ENCODE measurements at regions not wholly inside any gene's neighbourhood (a gene's known extent, or its start where the extent isn't known, plus 50 kb on each side); places are given as distances from the start of the nearest gene placed in this dataset.
"Not testable (repeated sequence)": the region's sequence is repeated elsewhere in the genome, so short reads cannot be mapped to it uniquely, and the experiment has no call there.

DNA sequence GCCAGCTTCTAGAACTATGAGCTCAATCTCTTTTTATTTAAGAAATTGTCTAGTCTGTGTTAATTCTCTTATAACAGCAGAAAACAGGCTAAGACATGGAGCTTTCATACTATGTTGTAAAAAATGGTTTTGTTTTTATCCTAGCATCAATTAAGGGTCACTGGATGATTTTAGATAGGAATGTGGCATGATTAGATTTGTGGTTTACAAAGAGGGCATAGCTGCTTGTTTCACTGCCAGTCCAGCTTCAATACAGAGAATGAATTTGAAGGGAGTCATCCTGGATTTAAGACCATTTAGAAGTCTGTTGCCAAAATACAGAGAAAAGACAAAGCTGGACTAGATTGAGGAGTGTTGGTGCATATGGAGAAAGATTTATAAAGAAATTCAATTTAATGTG is 532.6 kb upstream of the CCDC54 start:
- DNase-seq (ENCODE audit: low read depth, low spot score) = no peak

DNA sequence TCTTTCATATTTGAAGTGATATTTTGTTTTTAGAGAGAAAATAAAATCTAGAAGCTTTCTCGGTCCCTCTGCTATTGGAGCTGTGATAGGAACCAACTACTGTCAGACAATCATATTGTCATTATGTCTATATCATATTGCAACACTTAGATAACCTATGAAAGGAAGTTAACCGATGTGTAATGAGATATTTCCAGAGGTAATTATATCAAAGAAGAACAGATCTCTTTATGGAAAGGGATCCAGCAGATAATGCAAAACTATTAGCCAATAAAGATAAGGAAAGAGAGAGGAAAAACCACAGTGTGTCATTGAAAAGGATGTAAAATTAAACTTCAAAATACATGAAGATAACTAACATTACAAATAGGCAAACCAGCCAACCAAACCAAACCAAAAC is 529.1 kb upstream of the CCDC54 start:
- DNase-seq (ENCODE audit: low read depth, low spot score) = no peak

DNA sequence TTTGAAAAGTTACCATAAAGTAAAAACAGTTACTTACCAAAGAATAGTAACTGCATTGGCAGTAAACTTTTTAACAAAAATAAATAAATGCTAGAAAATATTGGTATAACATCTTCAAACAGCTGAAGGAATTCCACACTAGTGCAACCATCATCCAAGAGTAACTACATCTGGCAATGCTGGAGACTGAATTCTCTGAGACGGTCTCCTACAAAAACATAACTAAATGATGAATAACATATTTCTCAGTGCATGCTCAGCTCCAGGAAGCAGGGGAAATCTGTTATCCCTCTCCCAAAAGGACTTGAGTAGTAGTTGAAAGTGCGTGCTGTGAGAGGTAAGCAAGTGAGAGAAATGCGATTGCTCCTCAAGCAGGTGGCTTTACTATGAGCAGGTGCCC is 526.8 kb upstream of the CCDC54 start:
- DNase-seq (ENCODE audit: low read depth, low spot score) = no peak

DNA sequence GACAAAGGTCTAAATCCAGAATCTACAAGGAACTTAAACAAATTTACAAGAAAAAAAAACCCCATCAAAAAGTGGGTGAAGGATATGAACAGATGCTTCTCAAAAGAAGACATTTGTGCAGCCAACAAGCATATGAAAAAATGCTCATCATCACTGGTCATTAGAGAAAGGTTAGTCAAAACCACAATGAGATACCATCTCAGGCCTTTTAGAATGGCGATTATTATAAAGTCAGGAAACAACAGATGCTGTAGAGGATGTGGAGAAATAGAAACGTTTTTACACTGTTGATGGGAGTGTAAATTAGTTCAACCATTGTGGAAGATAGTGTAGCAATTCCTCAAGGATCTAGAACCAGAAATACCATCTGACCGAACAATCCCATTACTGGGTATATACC is 518.9 kb upstream of the CCDC54 start:
- not testable (repeated sequence) for DNase-seq (ENCODE audit: low read depth, low spot score)

DNA sequence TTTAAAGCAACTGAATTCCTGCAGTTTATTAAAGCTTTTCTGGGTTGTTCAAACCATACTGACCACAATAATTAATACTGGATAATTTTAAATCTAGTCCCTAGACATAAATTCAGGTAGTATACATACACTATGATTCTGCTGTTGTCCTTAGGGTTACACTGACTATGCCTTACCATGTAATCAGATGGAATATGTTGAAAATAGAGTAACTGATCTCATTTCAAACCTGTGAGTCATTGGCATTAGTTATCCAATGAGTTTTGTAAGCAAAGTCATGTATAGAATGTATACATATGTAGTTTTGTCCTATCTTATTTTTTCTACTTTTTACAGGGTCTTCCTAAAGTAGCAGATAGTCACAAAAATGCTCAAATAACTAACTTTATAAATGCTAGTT is 517.1 kb upstream of the CCDC54 start:
- DNase-seq (ENCODE audit: low read depth, low spot score) = no peak

DNA sequence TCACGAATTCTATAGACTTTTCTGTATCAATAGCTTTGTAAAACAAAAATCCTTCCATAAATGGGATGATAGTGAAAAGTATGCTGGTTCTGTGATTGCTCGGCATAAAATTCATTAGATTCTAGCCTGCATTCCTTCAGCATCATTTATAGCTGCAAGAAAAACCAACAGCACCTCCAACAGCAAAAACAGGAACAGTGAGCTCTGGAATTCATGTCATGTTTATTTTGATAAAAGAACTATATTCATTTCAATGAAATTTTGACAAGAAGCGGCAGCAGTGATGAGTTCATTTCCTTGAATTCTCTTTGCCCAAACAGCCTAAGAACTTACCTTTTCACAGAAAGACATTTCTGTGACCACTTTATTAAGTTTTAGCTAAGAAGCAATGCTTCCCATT is 515.2 kb upstream of the CCDC54 start:
- DNase-seq (ENCODE audit: low read depth, low spot score) = peak; percentile 47

DNA sequence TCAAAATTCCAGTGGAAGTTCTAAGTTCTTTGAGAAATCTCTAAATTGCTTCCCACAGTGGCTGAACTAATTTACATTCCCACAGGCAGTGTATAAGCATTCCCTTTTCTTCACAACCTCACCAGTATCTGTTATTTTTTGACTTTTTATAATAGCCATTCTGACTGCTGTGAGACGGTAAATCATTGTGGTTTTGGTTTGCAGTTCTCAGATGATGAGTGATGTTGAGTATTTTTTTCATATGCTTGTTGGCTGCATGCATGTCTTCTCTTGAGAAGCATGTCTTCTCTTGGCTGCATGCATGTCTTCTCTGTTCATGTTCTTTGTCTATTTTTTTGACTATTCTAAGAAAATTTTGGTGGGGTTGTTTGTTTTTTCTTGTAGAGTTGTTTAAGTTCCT is 499.6 kb upstream of the CCDC54 start:
- no peak for DNase-seq (ENCODE audit: low read depth, low spot score)

DNA sequence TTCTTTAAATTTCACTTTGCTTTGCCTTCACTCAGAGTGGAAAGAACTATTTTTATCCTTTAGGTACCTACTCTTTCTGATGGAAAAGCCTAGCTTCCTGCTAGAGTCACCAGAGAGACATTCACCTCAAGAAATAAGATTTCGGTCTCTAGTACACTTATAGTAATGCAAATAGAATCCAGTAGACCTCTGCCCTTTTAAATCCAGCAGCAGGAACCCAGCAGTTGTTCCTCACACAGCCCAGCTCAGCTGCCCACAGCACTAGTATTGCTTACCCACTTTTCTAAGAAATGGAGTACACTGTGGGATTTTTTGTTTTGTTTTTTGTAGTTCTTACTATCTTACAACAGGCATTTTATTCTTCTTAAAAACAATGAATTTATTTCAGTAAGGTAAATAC is 497.0 kb upstream of the CCDC54 start:
- DNase-seq (ENCODE audit: low read depth, low spot score) = no peak

DNA sequence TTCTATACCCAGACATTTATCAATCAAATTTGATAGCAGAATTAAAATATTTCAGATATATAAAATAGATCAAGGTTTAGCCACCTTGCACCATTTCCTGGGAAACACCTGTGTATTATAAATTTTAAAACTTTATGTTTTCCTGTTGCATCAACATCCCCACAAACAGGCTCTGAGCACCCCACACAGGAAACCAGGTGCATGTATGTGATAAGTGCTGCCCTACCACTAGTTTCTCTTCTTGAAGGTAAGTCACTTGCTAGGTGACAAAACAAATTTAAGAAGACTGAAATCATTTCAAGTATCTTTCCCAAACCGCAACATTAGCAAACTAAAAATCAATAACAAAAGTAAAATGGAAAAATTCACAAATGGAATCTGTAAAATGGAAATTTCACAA is 496.1 kb upstream of the CCDC54 start:
- DNase-seq (ENCODE audit: low read depth, low spot score) = no peak

DNA sequence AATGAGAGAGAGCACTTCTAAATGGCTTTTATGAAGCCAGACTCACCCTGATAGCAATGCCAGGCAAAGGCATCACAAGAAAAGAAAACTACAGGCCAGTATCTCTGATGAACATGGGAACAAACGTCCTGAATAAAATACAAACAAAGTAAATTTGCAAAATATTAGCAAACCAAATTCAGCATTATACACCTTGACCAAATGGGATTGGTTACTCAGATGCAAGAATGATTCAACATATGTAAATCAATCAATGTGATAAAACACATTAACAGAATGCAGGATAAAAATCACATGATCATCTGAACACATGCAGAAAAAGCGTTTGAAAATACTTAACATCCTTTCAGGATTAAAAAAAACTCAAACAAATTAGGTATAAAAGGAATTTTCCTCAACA is 494.9 kb upstream of the CCDC54 start:
- DNase-seq (ENCODE audit: low read depth, low spot score) = no peak

DNA sequence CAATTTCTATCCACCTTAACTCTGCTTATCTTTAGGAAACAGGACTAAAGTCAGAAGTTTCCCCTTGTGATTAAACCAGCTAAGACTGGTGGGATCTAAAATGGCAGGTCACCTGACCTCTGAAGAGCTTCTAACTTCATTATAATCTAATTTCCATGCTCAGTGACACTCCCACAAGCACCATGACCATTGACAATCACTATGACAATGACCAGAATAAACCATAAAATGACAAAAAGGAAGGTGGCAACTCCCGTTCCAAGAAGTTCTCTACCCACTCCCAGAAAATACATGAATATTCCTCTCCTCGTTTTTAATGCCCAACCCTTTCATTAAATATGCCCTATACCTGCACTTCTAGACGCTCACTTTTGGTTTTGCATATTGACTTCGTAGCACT is 471.2 kb upstream of the CCDC54 start:
- DNase-seq (ENCODE audit: low read depth, low spot score) = no peak

DNA sequence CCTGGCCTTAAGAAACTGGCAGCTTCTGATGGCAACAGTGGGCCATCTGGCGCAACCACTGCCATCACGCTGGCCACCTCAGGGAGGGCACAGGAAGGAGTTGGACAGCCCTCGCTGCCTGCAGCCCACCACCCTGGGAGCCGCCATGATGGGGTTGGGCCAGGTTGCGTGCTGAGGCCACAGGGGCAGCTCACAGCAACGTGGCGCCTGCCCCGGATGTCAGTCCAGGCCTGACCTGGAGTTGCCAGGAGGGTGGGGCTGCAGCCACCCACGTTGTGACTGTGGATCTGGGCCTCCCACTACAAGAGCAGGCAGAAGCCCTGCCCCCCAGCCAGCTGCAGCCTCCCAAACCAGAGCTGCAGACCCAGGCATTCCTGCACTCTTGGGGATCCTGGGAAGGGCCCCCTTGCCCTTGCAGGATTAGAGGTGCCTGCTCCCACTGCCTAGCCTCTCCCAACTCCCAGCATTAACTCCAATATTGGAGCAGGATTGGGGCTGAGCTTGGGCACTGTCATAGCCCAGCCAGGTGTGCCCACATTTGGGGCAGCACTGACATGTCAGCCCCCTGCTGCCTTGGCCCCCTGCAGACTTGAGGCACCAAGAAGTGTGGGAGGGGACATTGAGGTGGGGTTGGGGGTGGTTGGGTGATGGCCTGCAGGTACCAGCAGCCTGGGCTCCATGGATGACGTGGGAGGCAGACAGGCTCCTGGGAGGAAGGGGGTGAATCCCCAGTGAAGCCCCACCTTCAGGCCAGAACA is 468.9 kb upstream of the CCDC54 start:
- DNase-seq (ENCODE audit: low read depth, low spot score) = no peak

DNA sequence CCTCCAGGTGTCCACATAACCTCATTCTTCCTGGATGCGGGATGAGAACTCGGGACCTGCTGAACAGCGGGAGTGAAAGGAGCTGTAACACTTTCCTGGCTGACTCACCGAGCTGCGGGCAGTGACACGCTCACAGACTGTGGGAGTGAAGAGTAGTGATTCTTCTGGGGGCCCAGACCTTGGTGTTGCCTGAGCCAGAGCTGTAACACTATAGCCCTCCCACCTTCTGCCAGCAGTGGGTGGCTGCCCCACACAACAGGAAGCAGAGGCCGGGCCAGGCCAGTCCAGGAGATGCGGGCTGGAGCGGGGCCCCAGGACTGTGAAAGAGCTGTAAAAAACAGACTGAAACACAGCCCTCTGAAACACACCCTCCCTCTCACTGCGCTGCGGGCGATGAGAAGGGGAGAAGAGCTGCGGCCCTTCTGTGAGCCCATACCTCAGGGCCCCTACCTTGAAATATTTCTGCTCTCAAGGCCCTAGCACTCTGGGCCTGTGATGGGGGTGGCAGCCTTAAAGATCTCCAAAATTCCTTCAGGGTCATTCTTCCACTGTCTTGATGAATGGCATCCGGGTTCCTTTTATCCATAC is 464.0 kb upstream of the CCDC54 start:
- DNase-seq (ENCODE audit: low read depth, low spot score) = no peak

DNA sequence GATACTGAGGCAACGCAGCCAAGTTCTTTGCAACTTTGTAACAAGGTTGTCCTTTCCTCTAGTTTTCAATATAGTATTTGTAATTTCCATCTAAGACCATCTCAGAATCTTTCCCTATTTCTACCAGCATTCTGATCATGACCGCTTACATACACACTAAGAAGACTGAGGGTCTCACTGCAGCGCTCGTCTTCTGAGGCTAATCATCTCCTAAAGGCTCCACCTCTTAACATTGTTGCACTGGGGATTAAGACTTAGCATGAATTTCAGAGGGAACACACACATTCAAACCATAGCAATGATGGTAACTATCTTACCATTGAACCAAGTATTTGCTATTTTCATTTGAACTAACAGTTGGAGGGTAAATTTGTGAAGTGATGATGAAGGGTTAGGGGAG is 463.3 kb upstream of the CCDC54 start:
- no peak for DNase-seq (ENCODE audit: low read depth, low spot score)

DNA sequence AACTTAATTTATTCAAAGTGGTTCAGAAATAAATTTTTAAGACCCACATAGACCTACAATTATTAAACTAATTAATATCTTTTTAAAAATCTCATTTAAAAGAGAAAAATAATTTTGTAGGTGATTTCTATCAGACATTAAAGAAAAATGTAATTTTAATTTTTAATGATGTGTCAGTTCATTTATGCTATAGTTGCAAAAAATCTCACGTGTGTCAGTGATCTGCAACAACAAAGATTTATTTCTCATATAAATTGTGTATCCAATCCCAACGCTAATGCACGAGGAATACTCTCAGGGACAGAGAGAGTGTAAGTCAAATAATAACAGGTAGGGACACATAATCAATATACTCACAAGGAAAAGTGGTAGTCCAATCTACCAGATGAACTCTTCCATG is 456.6 kb upstream of the CCDC54 start:
- DNase-seq (ENCODE audit: low read depth, low spot score) = no peak

DNA sequence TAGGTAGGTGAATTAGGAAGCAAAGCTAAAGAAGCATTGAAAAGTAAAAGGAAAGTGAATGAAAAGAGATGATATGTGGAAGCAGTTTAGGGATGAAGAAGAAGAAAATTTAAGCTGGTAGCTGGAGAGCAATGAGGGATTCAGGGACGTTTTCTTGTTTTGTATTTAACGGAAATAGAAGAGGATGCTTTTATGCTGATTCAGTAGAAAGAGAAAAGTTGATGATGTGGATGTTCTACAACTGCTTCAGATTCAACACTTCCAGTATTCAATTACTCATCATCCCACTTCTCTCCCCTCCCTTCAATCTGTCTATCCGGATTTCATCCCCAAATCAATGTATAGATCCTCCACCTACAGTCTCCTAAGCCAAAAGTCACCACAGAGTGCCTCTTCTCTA is 448.2 kb upstream of the CCDC54 start:
- no peak for DNase-seq (ENCODE audit: low read depth, low spot score)

DNA sequence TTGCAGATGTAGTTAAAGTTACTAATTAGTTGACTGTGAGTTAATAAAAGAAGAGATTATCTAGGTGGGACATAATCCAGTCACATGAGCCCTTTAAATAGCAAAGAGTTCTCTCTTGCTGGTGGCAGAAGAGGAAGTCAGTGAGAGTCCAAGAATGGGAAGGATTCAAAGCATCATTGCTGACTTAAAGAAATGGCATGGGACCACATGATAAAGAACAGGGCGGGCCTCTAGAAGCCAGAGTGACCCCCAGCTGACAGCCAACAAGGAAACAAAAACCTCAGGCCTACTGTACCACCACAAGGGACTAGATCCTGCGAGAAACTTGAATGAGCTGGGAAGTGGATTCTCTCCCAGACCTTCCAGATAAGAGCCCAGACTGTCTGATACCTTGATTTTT is 447.2 kb upstream of the CCDC54 start:
- no peak for DNase-seq (ENCODE audit: low read depth, low spot score)

DNA sequence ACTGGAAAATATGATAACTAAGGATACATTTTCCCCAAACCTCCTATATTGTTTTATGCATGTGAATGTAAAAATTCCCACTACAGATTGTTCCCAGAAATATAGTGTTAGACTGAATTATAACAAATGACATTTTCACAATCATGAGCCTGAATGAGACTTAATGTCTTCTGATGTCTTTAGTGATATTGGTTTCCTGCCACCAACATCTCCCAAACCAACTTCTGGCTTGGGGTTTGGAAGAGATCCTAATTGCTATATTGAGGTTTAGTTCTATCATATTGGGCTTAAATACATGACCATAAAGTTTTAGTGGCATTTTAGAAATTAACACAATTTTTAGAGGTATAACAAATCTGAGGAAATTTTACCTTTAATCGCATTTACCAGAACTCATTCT is 445.3 kb upstream of the CCDC54 start:
- no peak for DNase-seq (ENCODE audit: low read depth, low spot score)

DNA sequence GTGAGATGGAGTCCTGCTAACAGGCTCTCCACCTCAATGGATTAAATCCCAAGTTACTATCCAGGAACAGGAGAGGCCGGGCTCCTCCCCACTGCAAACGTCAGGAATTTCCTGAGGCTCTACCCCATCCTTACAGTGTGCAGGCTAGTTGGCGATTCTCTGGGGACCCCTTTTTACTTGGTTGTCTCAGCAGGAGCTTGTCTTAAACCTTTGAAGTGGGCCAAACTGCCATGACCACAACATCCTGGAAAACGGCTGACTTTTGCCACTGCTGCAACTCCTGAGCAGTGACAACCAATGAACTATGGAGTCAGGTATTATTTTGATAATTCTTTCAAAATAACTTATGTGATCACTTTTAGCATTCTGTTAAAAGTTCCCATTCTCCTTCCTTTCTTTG is 440.9 kb upstream of the CCDC54 start:
- no peak for DNase-seq (ENCODE audit: low read depth, low spot score)

DNA sequence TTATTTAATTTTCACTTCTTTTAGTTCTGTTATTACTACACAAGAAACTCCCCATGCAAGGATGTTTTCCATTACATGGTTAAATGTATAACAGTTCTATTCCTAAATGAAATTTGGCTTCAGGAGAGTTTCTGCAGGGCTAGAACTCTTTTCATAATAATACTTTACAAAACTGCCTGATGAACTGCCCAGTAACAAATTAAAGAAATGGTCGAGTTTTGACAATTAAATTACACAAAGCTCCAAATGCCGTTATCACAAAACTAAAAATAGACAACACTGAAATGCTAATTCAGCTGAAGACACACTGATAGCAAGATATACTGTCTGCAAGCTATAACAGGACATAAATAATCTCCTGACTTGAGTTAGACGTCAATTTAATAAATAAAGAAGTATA is 435.2 kb upstream of the CCDC54 start:
- no peak for DNase-seq (ENCODE audit: low read depth, low spot score)

DNA sequence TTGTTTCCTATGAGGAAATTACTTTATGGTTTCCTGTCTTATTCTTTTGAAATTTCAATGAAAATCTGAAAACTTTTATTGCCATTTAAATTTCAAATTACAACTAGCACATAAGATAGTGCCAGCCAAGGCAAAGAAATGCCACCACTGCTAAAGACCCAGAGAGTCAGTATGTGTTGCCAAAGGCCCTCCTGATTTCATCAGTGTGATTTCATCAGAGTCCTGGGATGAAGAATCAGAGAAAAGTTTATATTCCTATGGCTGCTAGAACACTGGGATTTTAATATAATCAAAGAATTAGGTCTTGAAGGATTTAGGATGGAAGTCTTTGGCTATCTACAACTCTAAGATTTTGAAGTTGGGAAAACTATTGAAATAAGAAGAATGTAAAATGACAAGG is 434.2 kb upstream of the CCDC54 start:
- no peak for DNase-seq (ENCODE audit: low read depth, low spot score)

DNA sequence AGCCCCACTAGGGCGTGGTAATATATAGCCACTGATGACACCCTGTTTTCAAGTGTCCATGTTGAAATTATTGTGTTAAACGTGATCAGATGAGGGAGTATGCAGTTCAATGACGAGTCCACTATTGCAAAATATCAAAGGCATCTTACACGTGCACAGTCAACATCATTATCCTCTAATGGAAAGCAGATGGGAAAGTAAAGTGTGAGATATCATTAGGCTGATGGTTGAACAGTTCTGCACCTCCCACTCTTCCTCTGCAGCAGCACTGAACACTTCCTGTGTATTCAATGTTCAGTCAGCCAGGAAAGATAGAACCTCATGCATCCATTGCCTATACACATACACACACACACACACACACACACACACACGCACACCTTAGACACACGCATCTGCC is 431.8 kb upstream of the CCDC54 start:
- DNase-seq (ENCODE audit: low read depth, low spot score) = no peak

DNA sequence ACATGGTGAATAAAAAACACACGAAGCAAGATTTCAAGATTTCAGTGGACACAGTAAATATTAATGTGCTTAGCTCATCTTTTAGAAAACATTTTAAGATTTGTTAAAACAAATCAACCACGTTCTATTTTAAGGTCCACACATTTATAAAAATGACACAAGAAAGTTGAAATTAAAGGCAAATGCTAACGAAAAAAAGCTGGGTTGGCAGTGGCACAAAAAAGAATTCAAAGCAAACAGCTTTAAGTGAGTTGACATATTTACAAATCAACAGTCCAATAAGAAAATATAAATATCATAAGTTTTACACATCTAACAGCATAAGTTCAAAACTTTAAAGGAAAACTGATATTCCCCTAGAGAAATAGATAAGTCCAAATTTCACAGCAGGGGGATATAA is 430.4 kb upstream of the CCDC54 start:
- DNase-seq (ENCODE audit: low read depth, low spot score) = no peak

DNA sequence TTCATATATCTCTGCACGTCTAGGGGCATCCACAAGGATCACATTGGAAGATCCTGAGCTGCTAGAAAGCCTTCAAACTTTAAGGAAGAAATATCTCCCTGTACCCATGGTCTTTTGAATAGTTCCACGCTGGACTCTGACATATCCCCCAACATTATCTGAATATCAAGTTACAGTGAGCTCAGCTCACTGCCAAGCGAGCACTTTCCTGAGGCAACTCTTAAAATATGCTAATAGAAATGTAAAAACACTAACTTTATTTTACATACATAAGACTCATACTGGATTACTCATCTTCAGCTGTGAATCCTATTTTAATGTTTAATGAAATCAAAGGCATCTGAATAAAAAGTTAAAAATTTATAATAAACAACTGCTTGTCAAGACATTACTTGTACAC is 420.2 kb upstream of the CCDC54 start:
- no peak for DNase-seq (ENCODE audit: low read depth, low spot score)

Data from pulmonary artery endothelial cell (primary cell).